ENCODE measurements at regions not wholly inside any gene's neighbourhood (a gene's known extent, or its start where the extent isn't known, plus 50 kb on each side); places are given as distances from the start of the nearest gene placed in this dataset.

- no peaks in the 10 kb centered on the region for H4K20me1 ChIP-seq (ENCODE audit: insufficient read depth, low read length)
- H3K4me3 ChIP-seq (ENCODE audit: low read length) = no peak overlapping the region
- H3K79me2 ChIP-seq (ENCODE audit: low read length) = no peaks in the 10 kb centered on the region
- H2AFZ ChIP-seq (ENCODE audit: low read length) = no peak overlapping the region
- H3F3A ChIP-seq (ENCODE audit: insufficient read depth, low read length) = no peaks in the 10 kb centered on the region
- DNase-seq = no peak
- no peaks in the 10 kb centered on the region for H3K36me3 ChIP-seq (replicated peaks; ENCODE audit: insufficient read depth, low read length)
- no peak overlapping the region for H3K4me2 ChIP-seq (ENCODE audit: low read depth, low read length)
- H3K27ac ChIP-seq (ENCODE audit: low read length) = no peak overlapping the region
- H3K4me1 ChIP-seq (ENCODE audit: low read length) = no peaks in the 10 kb centered on the region
- no peaks in the 10 kb centered on the region for H3K9me3 ChIP-seq (replicated peaks; ENCODE audit: insufficient read depth, low read length)
- no peak overlapping the region for H3K9ac ChIP-seq (ENCODE audit: low read length)
- H3K9me2 ChIP-seq (replicated peaks; ENCODE audit: insufficient read depth, low read length) = no peaks in the 10 kb centered on the region
- TF ChIP-seq EZH2 (optimal IDR thresholded peaks at IDR 0.05; ENCODE audit: low read depth, low read length) (no peak), EZH2phosphoT487 (IDR thresholded peaks at IDR 0.05; ENCODE audit: low read length) (no peak)
- TF ChIP-seq, protein P1, sequence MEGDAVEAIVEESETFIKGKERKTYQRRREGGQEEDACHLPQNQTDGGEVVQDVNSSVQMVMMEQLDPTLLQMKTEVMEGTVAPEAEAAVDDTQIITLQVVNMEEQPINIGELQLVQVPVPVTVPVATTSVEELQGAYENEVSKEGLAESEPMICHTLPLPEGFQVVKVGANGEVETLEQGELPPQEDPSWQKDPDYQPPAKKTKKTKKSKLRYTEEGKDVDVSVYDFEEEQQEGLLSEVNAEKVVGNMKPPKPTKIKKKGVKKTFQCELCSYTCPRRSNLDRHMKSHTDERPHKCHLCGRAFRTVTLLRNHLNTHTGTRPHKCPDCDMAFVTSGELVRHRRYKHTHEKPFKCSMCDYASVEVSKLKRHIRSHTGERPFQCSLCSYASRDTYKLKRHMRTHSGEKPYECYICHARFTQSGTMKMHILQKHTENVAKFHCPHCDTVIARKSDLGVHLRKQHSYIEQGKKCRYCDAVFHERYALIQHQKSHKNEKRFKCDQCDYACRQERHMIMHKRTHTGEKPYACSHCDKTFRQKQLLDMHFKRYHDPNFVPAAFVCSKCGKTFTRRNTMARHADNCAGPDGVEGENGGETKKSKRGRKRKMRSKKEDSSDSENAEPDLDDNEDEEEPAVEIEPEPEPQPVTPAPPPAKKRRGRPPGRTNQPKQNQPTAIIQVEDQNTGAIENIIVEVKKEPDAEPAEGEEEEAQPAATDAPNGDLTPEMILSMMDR (IDR thresholded peaks at IDR 0.05; ENCODE audit: low read length) = no peak
- H3K27me3 ChIP-seq (replicated peaks; ENCODE audit: insufficient read depth, low read length) = no peaks in the 10 kb centered on the region
Measured at GRCh38 chr6:155706341-155706740, 250.7 kb upstream of the NOX3 start.

DNA sequence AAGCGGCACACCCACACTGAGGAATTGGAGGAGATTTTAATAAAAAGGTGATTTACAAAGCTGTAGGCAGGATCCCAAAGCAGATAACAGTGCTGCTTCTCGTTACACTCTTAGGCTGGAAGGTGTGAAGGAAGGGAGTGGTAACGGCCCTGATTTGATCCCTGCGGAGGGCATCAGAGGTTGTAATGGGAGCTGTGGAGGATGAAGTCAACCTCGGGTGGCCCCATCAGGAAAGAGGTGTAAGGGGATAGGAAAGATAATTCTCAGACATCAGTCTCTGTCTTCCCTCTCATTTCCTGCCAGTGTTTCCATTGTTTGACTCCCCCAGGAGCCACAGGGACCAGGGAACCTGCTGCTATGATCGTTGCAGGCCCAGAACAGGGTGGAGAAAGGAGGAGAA lies 245.7 kb upstream of the NOX3 start:
- H4K20me1 ChIP-seq (ENCODE audit: insufficient read depth, low read length) = no peaks in the 10 kb centered on the region
- DNase-seq = no peak
- H3K4me1 ChIP-seq (ENCODE audit: low read length) = no peaks in the 10 kb centered on the region
- no peak overlapping the region for H3K4me2 ChIP-seq (ENCODE audit: low read depth, low read length)
- TF ChIP-seq EZH2 (optimal IDR thresholded peaks at IDR 0.05; ENCODE audit: low read depth, low read length) = no peak
- no peaks in the 10 kb centered on the region for H3K79me2 ChIP-seq (ENCODE audit: low read length)
- H2AFZ ChIP-seq (ENCODE audit: low read length) = no peak overlapping the region
- no peaks in the 10 kb centered on the region for H3K27me3 ChIP-seq (replicated peaks; ENCODE audit: insufficient read depth, low read length)
- no peak overlapping the region for H3K9ac ChIP-seq (ENCODE audit: low read length)
- H3K27ac ChIP-seq (ENCODE audit: low read length) = no peak overlapping the region
- H3K36me3 ChIP-seq (replicated peaks; ENCODE audit: insufficient read depth, low read length) = no peaks in the 10 kb centered on the region
- no peaks in the 10 kb centered on the region for H3K9me2 ChIP-seq (replicated peaks; ENCODE audit: insufficient read depth, low read length)
- H3F3A ChIP-seq (ENCODE audit: insufficient read depth, low read length) = no peaks in the 10 kb centered on the region
- H3K9me3 ChIP-seq (replicated peaks; ENCODE audit: insufficient read depth, low read length) = no peaks in the 10 kb centered on the region
- H3K4me3 ChIP-seq (ENCODE audit: low read length) = no peak overlapping the region

- no peaks in the 10 kb centered on the region for H3F3A ChIP-seq (ENCODE audit: insufficient read depth, low read length)
- no peak overlapping the region for H3K9ac ChIP-seq (ENCODE audit: low read length)
- H3K79me2 ChIP-seq (ENCODE audit: low read length) = no peaks in the 10 kb centered on the region
- H3K4me3 ChIP-seq (ENCODE audit: low read length) = no peak overlapping the region
- no peaks in the 10 kb centered on the region for H3K9me3 ChIP-seq (replicated peaks; ENCODE audit: insufficient read depth, low read length)
- H3K4me1 ChIP-seq (ENCODE audit: low read length) = no peaks in the 10 kb centered on the region
- TF ChIP-seq, protein P1 (IDR thresholded peaks at IDR 0.05; ENCODE audit: low read length) = no peak
- TF ChIP-seq EZH2 (optimal IDR thresholded peaks at IDR 0.05; ENCODE audit: low read depth, low read length) = no peak
- H3K4me2 ChIP-seq (ENCODE audit: low read depth, low read length) = no peak overlapping the region
- H3K36me3 ChIP-seq (replicated peaks; ENCODE audit: insufficient read depth, low read length) = no peaks in the 10 kb centered on the region
- H3K9me2 ChIP-seq (replicated peaks; ENCODE audit: insufficient read depth, low read length) = no peaks in the 10 kb centered on the region
- H2AFZ ChIP-seq (ENCODE audit: low read length) = no peak overlapping the region
- no peaks in the 10 kb centered on the region for H4K20me1 ChIP-seq (ENCODE audit: insufficient read depth, low read length)
- no peak for DNase-seq
- H3K27me3 ChIP-seq (replicated peaks; ENCODE audit: insufficient read depth, low read length) = no peaks in the 10 kb centered on the region
- H3K27ac ChIP-seq (ENCODE audit: low read length) = no peak overlapping the region
Measured at GRCh38 chr6:155695495-155695894, 239.9 kb upstream of the NOX3 start.

DNA sequence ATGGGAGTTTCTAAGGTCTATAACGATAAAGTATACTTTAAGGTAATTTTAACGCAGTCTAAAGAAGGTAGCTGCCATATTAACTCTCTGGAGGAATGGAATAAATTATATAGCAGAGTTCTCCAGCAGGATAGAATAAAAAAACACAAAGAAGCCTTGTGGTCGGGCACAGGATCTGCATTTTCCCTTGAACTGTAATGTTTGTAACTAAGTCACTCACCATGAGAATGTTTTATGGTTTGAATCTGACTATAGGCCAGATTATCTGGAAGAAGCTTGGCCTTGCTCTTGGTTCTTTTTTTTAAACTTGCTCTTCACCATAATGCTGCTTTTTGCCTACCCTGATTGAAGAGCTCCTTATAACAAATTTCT lies 238.8 kb upstream of the NOX3 start:
- Histone ChIP-seq H3K27ac (ENCODE audit: low read length) (no peak overlapping the region), H3K4me3 (ENCODE audit: low read length) (no peak overlapping the region), H3K79me2 (ENCODE audit: low read length) (no peaks in the 10 kb centered on the region), H3K4me1 (ENCODE audit: low read length) (no peaks in the 10 kb centered on the region), H3K9me3 (replicated peaks; ENCODE audit: insufficient read depth, low read length) (no peaks in the 10 kb centered on the region), H3K9ac (ENCODE audit: low read length) (no peak overlapping the region), H3K36me3 (replicated peaks; ENCODE audit: insufficient read depth, low read length) (no peaks in the 10 kb centered on the region), H4K20me1 (ENCODE audit: insufficient read depth, low read length) (no peaks in the 10 kb centered on the region), H3K4me2 (ENCODE audit: low read depth, low read length) (no peak overlapping the region), H3K9me2 (replicated peaks; ENCODE audit: insufficient read depth, low read length) (no peaks in the 10 kb centered on the region), H3F3A (ENCODE audit: insufficient read depth, low read length) (no peaks in the 10 kb centered on the region), H2AFZ (ENCODE audit: low read length) (no peak overlapping the region), H3K27me3 (replicated peaks; ENCODE audit: insufficient read depth, low read length) (no peaks in the 10 kb centered on the region)
- no peak for DNase-seq
- TF ChIP-seq, protein P1 (IDR thresholded peaks at IDR 0.05; ENCODE audit: low read length) = no peak
- TF ChIP-seq EZH2phosphoT487 (IDR thresholded peaks at IDR 0.05; ENCODE audit: low read length) = no peak
- no peak for TF ChIP-seq EZH2 (optimal IDR thresholded peaks at IDR 0.05; ENCODE audit: low read depth, low read length)
